NB4 (cell line): ENCODE measurements at regions not wholly inside any gene's neighbourhood (a gene's known extent, or its start where the extent isn't known, plus 50 kb on each side); places are given as distances from the start of the nearest gene placed in this dataset.
"Not testable (repeated sequence)": the region's sequence is repeated elsewhere in the genome, so short reads cannot be mapped to it uniquely, and the experiment has no call there.

ENCODE experiments used
- MAX ChIP-seq: IDR thresholded peaks from 2 replicates; pipeline ENCODE4 v1.6.1; 2011; ENCODE audit warnings: low read depth, low read length
- MYC ChIP-seq: IDR thresholded peaks from 2 replicates; pipeline ENCODE4 v1.6.1; 2011; ENCODE audit warnings: low read depth, low read length
- POLR2A ChIP-seq: IDR thresholded peaks from 2 replicates; pipeline ENCODE4 v1.6.1; 2011; ENCODE audit warnings: mild to moderate bottlenecking; ENCODE audit not compliant: insufficient read length; ENCODE audit errors: extremely low read depth
- TF ChIP-seq, protein P1 (sequence below): IDR thresholded peaks from one replicate; pipeline ENCODE4 v1.5.1; 2012; ENCODE audit warnings: low read depth, low read length

DNA sequence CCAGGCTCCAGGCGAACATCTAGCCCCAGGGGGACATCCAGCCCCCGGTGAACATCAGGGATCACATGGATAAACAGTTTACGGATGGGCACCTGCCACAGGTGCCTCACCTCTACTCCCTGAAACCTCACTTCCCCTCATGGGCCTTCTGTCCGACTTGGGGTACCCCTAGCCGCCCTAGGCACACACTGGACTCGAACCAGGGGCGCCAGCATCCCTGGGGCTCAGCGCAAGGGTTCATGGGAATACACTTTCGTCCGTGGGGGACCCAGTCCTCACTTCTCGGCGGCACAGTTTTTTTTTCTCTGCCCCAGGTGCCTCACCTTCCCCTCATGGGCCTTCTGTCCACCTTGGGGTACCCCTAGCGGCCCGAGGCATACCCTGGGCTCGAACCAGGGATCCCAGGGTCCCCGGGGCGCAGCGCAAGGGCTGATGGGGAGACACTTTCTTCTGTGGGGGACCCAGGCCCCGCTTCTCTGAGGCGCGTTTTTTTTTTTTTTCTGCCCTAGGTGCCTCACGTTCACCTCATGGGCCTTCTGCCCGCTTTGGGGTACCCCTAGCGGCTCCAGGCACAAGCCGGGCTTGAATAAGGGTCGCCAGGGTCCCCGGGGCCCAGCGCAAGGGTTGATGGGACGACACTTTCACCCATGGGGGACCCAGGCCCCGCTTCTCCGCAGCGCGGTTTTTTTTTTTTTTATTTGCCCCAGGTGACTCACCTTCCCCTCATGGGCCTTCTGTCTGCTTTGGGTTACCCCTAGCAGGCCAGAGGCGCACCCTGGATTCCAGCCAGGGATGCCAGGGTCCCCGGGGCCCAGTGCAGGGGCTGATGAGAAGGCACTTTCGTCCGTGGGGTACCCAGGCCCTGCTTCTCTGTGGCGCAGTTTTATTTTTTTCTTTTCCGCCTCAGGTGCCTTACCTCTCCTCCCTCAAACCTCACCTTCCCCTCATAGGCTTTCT, 1483.5 kb upstream of the TPTE start:
- TF ChIP-seq MYC, POLR2A, MAX: not testable (repeated sequence)
- TF ChIP-seq, protein P1, sequence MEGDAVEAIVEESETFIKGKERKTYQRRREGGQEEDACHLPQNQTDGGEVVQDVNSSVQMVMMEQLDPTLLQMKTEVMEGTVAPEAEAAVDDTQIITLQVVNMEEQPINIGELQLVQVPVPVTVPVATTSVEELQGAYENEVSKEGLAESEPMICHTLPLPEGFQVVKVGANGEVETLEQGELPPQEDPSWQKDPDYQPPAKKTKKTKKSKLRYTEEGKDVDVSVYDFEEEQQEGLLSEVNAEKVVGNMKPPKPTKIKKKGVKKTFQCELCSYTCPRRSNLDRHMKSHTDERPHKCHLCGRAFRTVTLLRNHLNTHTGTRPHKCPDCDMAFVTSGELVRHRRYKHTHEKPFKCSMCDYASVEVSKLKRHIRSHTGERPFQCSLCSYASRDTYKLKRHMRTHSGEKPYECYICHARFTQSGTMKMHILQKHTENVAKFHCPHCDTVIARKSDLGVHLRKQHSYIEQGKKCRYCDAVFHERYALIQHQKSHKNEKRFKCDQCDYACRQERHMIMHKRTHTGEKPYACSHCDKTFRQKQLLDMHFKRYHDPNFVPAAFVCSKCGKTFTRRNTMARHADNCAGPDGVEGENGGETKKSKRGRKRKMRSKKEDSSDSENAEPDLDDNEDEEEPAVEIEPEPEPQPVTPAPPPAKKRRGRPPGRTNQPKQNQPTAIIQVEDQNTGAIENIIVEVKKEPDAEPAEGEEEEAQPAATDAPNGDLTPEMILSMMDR, result not testable (repeated sequence)
